Smooth muscle cell (in vitro differentiated cells): ENCODE measurements at regions not wholly inside any gene's neighbourhood (a gene's known extent, or its start where the extent isn't known, plus 50 kb on each side); places are given as distances from the start of the nearest gene placed in this dataset.

Source experiments
- DNase-seq: peaks from one replicate; lab custom pipeline; 2025; ENCODE audit not compliant: unreplicated experiment; lab: John Stamatoyannopoulos, UW
- H2AFZ ChIP-seq: fragments of 200-600 bp; sonication (generic); 2 replicates; pipeline ENCODE4 v1.6.0; 2016; ENCODE audit warnings: antibody characterized with exemption, low read depth, mild to moderate bottlenecking
- H3F3A ChIP-seq: fragments of 200-600 bp; sonication (generic); 2 replicates; pipeline ENCODE4 v1.6.0; 2017; ENCODE audit warnings: antibody characterized with exemption, low read depth
- H3K27ac ChIP-seq: fragments of 200-600 bp; sonication (generic); 2 replicates; pipeline ENCODE4 v1.5.1; 2016; ENCODE audit warnings: low read depth, mild to moderate bottlenecking
- H3K27me3 ChIP-seq: fragments of 200-600 bp; sonication (generic); 2 replicates; pipeline ENCODE4 v1.6.1; 2016; ENCODE audit warnings: low read depth, mild to moderate bottlenecking
- H3K36me3 ChIP-seq: fragments of 200-600 bp; sonication (generic); 2 replicates; pipeline ENCODE4 v1.5.1; 2016; ENCODE audit warnings: low read depth
- H3K4me1 ChIP-seq: fragments of 200-600 bp; sonication (generic); 2 replicates; pipeline ENCODE4 v1.5.1; 2016; ENCODE audit warnings: low read depth
- H3K4me2 ChIP-seq: fragments of 200-600 bp; sonication (generic); 2 replicates; pipeline ENCODE4 v1.6.0; 2016; ENCODE audit warnings: mild to moderate bottlenecking
- H3K4me3 ChIP-seq: fragments of 200-600 bp; sonication (generic); 2 replicates; pipeline ENCODE4 v1.5.1; 2016; ENCODE audit warnings: mild to moderate bottlenecking
- H3K79me2 ChIP-seq: fragments of 200-600 bp; sonication (generic); 2 replicates; pipeline ENCODE4 v1.6.0; 2016; ENCODE audit warnings: low read depth, mild to moderate bottlenecking
- H3K9ac ChIP-seq: fragments of 200-600 bp; sonication (generic); 2 replicates; pipeline ENCODE4 v1.6.0; 2016; ENCODE audit warnings: low read depth
- H3K9me3 ChIP-seq: fragments of 200-600 bp; sonication (generic); replicated peaks from 2 replicates; pipeline ENCODE4 v1.5.1; 2016; ENCODE audit warnings: low read depth
- H4K20me1 ChIP-seq: fragments of 200-600 bp; sonication (generic); 2 replicates; pipeline ENCODE4 v1.6.0; 2016; ENCODE audit warnings: low read depth
- CTCF ChIP-seq: fragments of 200-600 bp; sonication (generic); IDR thresholded peaks from 2 replicates; pipeline ENCODE4 v1.5.1; 2017; ENCODE audit warnings: borderline replicate concordance, mild to moderate bottlenecking, antibody characterized with exemption; ENCODE audit not compliant: insufficient read depth, poor library complexity, severe bottlenecking
- WGBS: methylation state at CpG from one replicate; pipeline ENCODE4 v1.1.7; 2016; ENCODE audit warnings: low lambda C conversion rate; 5-methylcytosine and 5-hydroxymethylcytosine counted together

GRCh38 chr10:10156917-10157600 lies 860.6 kb upstream of the CELF2 start:
- Histone ChIP-seq H3K4me1 (no peaks in the 10 kb centered on the region), H4K20me1 (no peaks in the 10 kb centered on the region), H3K27me3 (no peaks in the 10 kb centered on the region), H3K36me3 (no peaks in the 10 kb centered on the region), H3K27ac (no peak overlapping the region), H3K79me2 (no peaks in the 10 kb centered on the region), H3K9ac (no peak overlapping the region), H3K9me3 (no peaks in the 10 kb centered on the region), H3K4me2 (no peak overlapping the region), H3K4me3 (no peak overlapping the region), H2AFZ (no peak overlapping the region), H3F3A (no peaks in the 10 kb centered on the region)
- no peak for DNase-seq
- 85% methylated on average over 7 of the region's 7 CpGs for WGBS
- no peak for TF ChIP-seq CTCF

GRCh38 chr10:10160821-10161312 lies 856.8 kb upstream of the CELF2 start:
- TF ChIP-seq CTCF: no peak
- H3K27me3 ChIP-seq: no peaks in the 10 kb centered on the region
- no peaks in the 10 kb centered on the region for H3K9me3 ChIP-seq
- no peak overlapping the region for H3K9ac ChIP-seq
- no peak overlapping the region for H3K4me3 ChIP-seq
- no peaks in the 10 kb centered on the region for H3K79me2 ChIP-seq
- H3F3A ChIP-seq: no peaks in the 10 kb centered on the region
- H3K4me1 ChIP-seq: no peaks in the 10 kb centered on the region
- 96% methylated on average over 17 of the region's 27 CpGs for WGBS
- H4K20me1 ChIP-seq: no peaks in the 10 kb centered on the region
- no peak for DNase-seq
- H3K4me2 ChIP-seq: no peak overlapping the region
- H2AFZ ChIP-seq: no peak overlapping the region
- H3K36me3 ChIP-seq: no peaks in the 10 kb centered on the region
- H3K27ac ChIP-seq: no peak overlapping the region

GRCh38 chr10:10164848-10165247 lies 852.8 kb upstream of the CELF2 start:
- 74% methylated on average over 3 of the region's 3 CpGs for WGBS
- no peak overlapping the region for H3K4me3 ChIP-seq
- H3K9me3 ChIP-seq: no peaks in the 10 kb centered on the region
- H3K79me2 ChIP-seq: no peaks in the 10 kb centered on the region
- H4K20me1 ChIP-seq: no peaks in the 10 kb centered on the region
- no peak overlapping the region for H3K4me2 ChIP-seq
- no peaks in the 10 kb centered on the region for H3K4me1 ChIP-seq
- no peak for TF ChIP-seq CTCF
- DNase-seq: no peak
- no peak overlapping the region for H3K27ac ChIP-seq
- no peak overlapping the region for H2AFZ ChIP-seq
- H3K9ac ChIP-seq: no peak overlapping the region
- H3K36me3 ChIP-seq: no peaks in the 10 kb centered on the region
- no peaks in the 10 kb centered on the region for H3K27me3 ChIP-seq
- H3F3A ChIP-seq: no peaks in the 10 kb centered on the region

GRCh38 chr10:10165415-10165814 lies 852.3 kb upstream of the CELF2 start:
- H3K9me3 ChIP-seq: no peaks in the 10 kb centered on the region
- TF ChIP-seq CTCF: no peak
- no peaks in the 10 kb centered on the region for H3K4me1 ChIP-seq
- DNase-seq: no peak
- H3K27me3 ChIP-seq: no peaks in the 10 kb centered on the region
- H3K4me3 ChIP-seq: no peak overlapping the region
- no peaks in the 10 kb centered on the region for H4K20me1 ChIP-seq
- no peaks in the 10 kb centered on the region for H3K79me2 ChIP-seq
- H2AFZ ChIP-seq: no peak overlapping the region
- 24% methylated on average over 1 of the region's 1 CpG for WGBS
- H3K4me2 ChIP-seq: no peak overlapping the region
- H3K36me3 ChIP-seq: no peaks in the 10 kb centered on the region
- H3K9ac ChIP-seq: no peak overlapping the region
- no peak overlapping the region for H3K27ac ChIP-seq
- H3F3A ChIP-seq: no peaks in the 10 kb centered on the region
